Panc1 (cell line): ENCODE measurements at regions not wholly inside any gene's neighbourhood (a gene's known extent, or its start where the extent isn't known, plus 50 kb on each side); places are given as distances from the start of the nearest gene placed in this dataset.

Experiments
- ATAC-seq: fragments of 200-7000 bp; cut with Tn5 transposase; 2 replicates; pipeline ENCODE4 v1.9.1; 2020; ENCODE audit warnings: mild to moderate bottlenecking, moderate library complexity
- BruUV-seq: library from RNA; stranded (reverse); fragments of 400-500 nt; replicated peaks from 2 replicates; lab custom pipeline; 2021; lab: Mats Ljungman, UMichigan
- CTCF ChIA-PET: fragments of 300-600 bp; sonication (Branson Sonifier 250); formaldehyde crosslinking; loops from one replicate; lab custom pipeline; 2022; ENCODE audit warnings: antibody characterized with exemption; lab: Charles Lee
- POLR2A ChIA-PET: fragments of 300-600 bp; sonication (Branson Sonifier 250); formaldehyde crosslinking; loops from one replicate; lab custom pipeline; 2022; ENCODE audit warnings: antibody characterized with exemption; lab: Charles Lee
- DNase-seq: peaks from one replicate; pipeline ENCODE4 v3.0.0-alpha.2; 2010; ENCODE audit warnings: low read depth, low spot score
- H3K27ac ChIP-seq: 2 replicates; pipeline ENCODE4 v1.5.1; 2011; ENCODE audit warnings: mild to moderate bottlenecking, low read length, inconsistent platforms
- H3K27me3 ChIP-seq: fragments of 200-500 bp; sonication (Bioruptor generic); 2 replicates; pipeline ENCODE4 v1.6.0; 2014; ENCODE audit warnings: low read length, inconsistent platforms; ENCODE audit not compliant: control insufficient read depth, insufficient read depth
- H3K36me3 ChIP-seq: fragments of 200-500 bp; sonication (Bioruptor generic); 2 replicates; pipeline ENCODE4 v1.5.1; 2014; ENCODE audit warnings: inconsistent platforms, mild to moderate bottlenecking, low read length, moderate library complexity; ENCODE audit not compliant: control insufficient read depth, insufficient read depth
- H3K4me1 ChIP-seq: 2 replicates; pipeline ENCODE4 v1.5.1; 2011; ENCODE audit warnings: inconsistent platforms, mild to moderate bottlenecking, low read length, moderate library complexity; ENCODE audit not compliant: control insufficient read depth, insufficient read depth
- H3K4me3 ChIP-seq, 2 experiments: 2 replicates each; pipeline ENCODE4 v1.5.1; 2011 to 2012; ENCODE audit warnings: low read depth in 2 of 2, low read length in 2 of 2, mild to moderate bottlenecking in 2 of 2, inconsistent platforms in 1 of 2, moderate library complexity in 1 of 2
- H3K9me3 ChIP-seq: fragments of 200-500 bp; sonication (Bioruptor generic); 2 replicates; pipeline ENCODE4 v1.5.1; 2014; ENCODE audit warnings: low read depth, mild to moderate bottlenecking, inconsistent platforms, low read length, moderate library complexity; ENCODE audit not compliant: control insufficient read depth, insufficient read depth
- POLR2AphosphoS5 ChIP-seq: IDR thresholded peaks from 2 replicates; pipeline ENCODE4 v1.6.1; 2012; ENCODE audit warnings: mild to moderate bottlenecking, low read depth, low read length, moderate library complexity
- SIN3A ChIP-seq: IDR thresholded peaks from 2 replicates; pipeline ENCODE4 v1.6.1; 2012; ENCODE audit warnings: low read depth, mild to moderate bottlenecking, low read length, moderate library complexity, borderline replicate concordance; ENCODE audit not compliant: insufficient read depth
- TCF7L2 ChIP-seq: IDR thresholded peaks from 2 replicates; pipeline ENCODE4 v1.6.1; 2011; ENCODE audit warnings: mild to moderate bottlenecking, low read depth, low read length, inconsistent platforms
- in situ Hi-C: cut with HindIII; loops from 2 replicates; pipeline ENCODE4 v1.10.0; 2016; ENCODE audit warnings: low sequenced_read_pairs, low pct_unique_long_range_greater_than_20kb
- intact Hi-C: fragments of 100-400 bp; cut with micrococcal nuclease; formaldehyde crosslinking; loops from one replicate; pipeline ENCODE4 v1.10.0; 2022; ENCODE audit not compliant: unreplicated experiment
- TF ChIP-seq, protein P1 (sequence below), 2 experiments: IDR thresholded peaks; 2 replicates each; pipeline ENCODE4 v1.6.1; 2011 to 2012; ENCODE audit warnings: low read depth in 2 of 2, control low read depth in 1 of 2, low read length in 1 of 2, mild to moderate bottlenecking in 1 of 2, moderate library complexity in 1 of 2; ENCODE audit not compliant: insufficient read depth in 1 of 2
- TF ChIP-seq, protein P2 (sequence below): fragments of 450-650 bp; IDR thresholded peaks from 2 replicates; pipeline ENCODE4 v1.5.1; 2017; ENCODE audit warnings: mild to moderate bottlenecking

DNA sequence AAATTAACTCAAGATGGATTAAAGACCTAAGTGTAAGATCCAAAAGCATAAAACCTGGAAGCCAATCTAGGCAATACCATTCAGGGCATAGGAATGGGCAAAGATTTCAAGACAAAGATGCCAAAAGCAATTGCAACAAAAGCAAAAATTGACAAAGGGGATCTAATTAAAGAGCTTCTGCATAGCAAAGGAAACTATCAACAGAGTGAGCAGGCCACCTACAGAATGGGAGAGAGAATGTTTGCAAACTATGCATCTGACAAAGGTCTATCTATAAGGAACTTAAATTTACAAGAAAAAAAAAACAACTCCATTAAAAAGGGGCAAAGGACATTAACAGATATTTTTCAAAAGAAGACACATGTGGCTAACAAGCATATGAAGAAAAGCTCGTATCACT is 171.9 kb downstream of the RAB28 start:
- CTCF ChIA-PET: no interaction called here

DNA sequence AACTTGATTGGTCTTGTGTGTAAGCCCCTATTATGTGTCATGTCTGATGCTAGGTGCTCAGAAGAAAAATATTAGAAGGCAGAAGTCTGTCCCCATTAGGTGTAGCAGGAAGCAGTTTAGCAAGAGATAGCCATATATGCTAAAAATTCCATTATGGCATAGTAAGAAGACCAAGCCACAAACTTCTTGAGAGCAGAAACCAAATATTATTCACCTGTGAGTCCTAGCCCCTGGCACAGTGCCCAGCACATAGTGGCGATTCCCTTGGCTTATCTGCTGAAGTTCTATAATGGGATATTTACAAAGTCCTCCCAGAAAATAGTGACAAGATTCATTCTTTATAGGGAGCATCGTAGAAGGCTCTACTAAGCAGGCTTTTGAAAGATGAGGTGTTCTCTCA is 174.4 kb downstream of the RAB28 start:
- CTCF ChIA-PET: no interaction called here
- Histone ChIP-seq H3K27me3 (no peaks in the 10 kb centered on the region), H3K27ac (no peak overlapping the region), H3K36me3 (no peaks in the 10 kb centered on the region), H3K9me3 (no peaks in the 10 kb centered on the region), H3K4me3 (no peak overlapping the region), H3K4me1 (no peaks in the 10 kb centered on the region)
- intact Hi-C loops (no loop called here), in situ Hi-C loops (no loop called here)
- ATAC-seq (no peak), DNase-seq (no peak)
- TF ChIP-seq TCF7L2 (no peak), POLR2AphosphoS5 (no peak), SIN3A (no peak)
- TF ChIP-seq, protein P1, sequence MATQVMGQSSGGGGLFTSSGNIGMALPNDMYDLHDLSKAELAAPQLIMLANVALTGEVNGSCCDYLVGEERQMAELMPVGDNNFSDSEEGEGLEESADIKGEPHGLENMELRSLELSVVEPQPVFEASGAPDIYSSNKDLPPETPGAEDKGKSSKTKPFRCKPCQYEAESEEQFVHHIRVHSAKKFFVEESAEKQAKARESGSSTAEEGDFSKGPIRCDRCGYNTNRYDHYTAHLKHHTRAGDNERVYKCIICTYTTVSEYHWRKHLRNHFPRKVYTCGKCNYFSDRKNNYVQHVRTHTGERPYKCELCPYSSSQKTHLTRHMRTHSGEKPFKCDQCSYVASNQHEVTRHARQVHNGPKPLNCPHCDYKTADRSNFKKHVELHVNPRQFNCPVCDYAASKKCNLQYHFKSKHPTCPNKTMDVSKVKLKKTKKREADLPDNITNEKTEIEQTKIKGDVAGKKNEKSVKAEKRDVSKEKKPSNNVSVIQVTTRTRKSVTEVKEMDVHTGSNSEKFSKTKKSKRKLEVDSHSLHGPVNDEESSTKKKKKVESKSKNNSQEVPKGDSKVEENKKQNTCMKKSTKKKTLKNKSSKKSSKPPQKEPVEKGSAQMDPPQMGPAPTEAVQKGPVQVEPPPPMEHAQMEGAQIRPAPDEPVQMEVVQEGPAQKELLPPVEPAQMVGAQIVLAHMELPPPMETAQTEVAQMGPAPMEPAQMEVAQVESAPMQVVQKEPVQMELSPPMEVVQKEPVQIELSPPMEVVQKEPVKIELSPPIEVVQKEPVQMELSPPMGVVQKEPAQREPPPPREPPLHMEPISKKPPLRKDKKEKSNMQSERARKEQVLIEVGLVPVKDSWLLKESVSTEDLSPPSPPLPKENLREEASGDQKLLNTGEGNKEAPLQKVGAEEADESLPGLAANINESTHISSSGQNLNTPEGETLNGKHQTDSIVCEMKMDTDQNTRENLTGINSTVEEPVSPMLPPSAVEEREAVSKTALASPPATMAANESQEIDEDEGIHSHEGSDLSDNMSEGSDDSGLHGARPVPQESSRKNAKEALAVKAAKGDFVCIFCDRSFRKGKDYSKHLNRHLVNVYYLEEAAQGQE (IDR thresholded peaks at IDR 0.05; ENCODE audit: insufficient read depth in 1 of 2, low read depth in 2 of 2, low read length in 1 of 2): no peak
- no TSS peak for BruUV-seq
- POLR2A ChIA-PET: no interaction called here

More for the DNA sequence above, 171.9 kb downstream of the RAB28 start:
- ATAC-seq (no peak), DNase-seq (no peak)
- Histone ChIP-seq H3K36me3 (no peaks in the 10 kb centered on the region), H3K27ac (no peak overlapping the region), H3K4me3 (no peak overlapping the region), H3K9me3 (no peaks in the 10 kb centered on the region), H3K4me1 (no peaks in the 10 kb centered on the region), H3K27me3 (no peaks in the 10 kb centered on the region)
- in situ Hi-C loops: no loop called here
- no TSS peak for BruUV-seq
- intact Hi-C loops: no loop called here
- TF ChIP-seq, protein P2, sequence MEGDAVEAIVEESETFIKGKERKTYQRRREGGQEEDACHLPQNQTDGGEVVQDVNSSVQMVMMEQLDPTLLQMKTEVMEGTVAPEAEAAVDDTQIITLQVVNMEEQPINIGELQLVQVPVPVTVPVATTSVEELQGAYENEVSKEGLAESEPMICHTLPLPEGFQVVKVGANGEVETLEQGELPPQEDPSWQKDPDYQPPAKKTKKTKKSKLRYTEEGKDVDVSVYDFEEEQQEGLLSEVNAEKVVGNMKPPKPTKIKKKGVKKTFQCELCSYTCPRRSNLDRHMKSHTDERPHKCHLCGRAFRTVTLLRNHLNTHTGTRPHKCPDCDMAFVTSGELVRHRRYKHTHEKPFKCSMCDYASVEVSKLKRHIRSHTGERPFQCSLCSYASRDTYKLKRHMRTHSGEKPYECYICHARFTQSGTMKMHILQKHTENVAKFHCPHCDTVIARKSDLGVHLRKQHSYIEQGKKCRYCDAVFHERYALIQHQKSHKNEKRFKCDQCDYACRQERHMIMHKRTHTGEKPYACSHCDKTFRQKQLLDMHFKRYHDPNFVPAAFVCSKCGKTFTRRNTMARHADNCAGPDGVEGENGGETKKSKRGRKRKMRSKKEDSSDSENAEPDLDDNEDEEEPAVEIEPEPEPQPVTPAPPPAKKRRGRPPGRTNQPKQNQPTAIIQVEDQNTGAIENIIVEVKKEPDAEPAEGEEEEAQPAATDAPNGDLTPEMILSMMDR: no peak
- TF ChIP-seq, protein P1 (IDR thresholded peaks at IDR 0.05; ENCODE audit: insufficient read depth in 1 of 2, low read depth in 2 of 2, low read length in 1 of 2): no peak
- TF ChIP-seq POLR2AphosphoS5: no peak
- no peak for TF ChIP-seq TCF7L2
- POLR2A ChIA-PET: no interaction called here
